SH-SY5Y (cell line): ENCODE measurements at regions not wholly inside any gene's neighbourhood (a gene's known extent, or its start where the extent isn't known, plus 50 kb on each side); places are given as distances from the start of the nearest gene placed in this dataset.

Source experiments
- GATA2 ChIP-seq: IDR thresholded peaks from 2 replicates; pipeline ENCODE4 v1.6.1; 2011; ENCODE audit warnings: mild to moderate bottlenecking, low read depth, low read length
- GATA3 ChIP-seq: IDR thresholded peaks from 2 replicates; pipeline ENCODE4 v1.6.1; 2011; ENCODE audit warnings: low read depth, mild to moderate bottlenecking, low read length, moderate library complexity

GRCh38 chr3:182451871-182452270 lies 341.4 kb upstream of the ATP11B start:
- TF ChIP-seq GATA2 (no peak), GATA3 (no peak)
